ENCODE measurements at regions not wholly inside any gene's neighbourhood (a gene's known extent, or its start where the extent isn't known, plus 50 kb on each side); places are given as distances from the start of the nearest gene placed in this dataset.

- TF ChIP-seq EZH2 (IDR thresholded peaks at IDR 0.05; ENCODE audit: borderline replicate concordance, low read depth, low read length, severe bottlenecking) (no peak), CTCF (IDR thresholded peaks at IDR 0.05; ENCODE audit: borderline replicate concordance, extremely low read depth, low read length, poor library complexity, severe bottlenecking) (no peak)
Measured at GRCh38 chr18:30527226-30527625, 515.3 kb downstream of the DSC3 start.
